Ovary (tissue), 7 donors: ENCODE measurements at regions not wholly inside any gene's neighbourhood (a gene's known extent, or its start where the extent isn't known, plus 50 kb on each side); places are given as distances from the start of the nearest gene placed in this dataset.

Experiments used
- DNase-seq, 5 donors: peaks; one replicate each; pipeline ENCODE4 v3.0.0-alpha.2; 2019 to 2020
- H3K27ac ChIP-seq, 2 donors: fragments of 200-600 bp; one replicate each; pipeline versions ENCODE4 v1.5.1 to v1.8.0; 2019 to 2022
- H3K27me3 ChIP-seq: fragments of 200-600 bp; one replicate; pipeline ENCODE4 v1.8.0; 2022
- H3K36me3 ChIP-seq: fragments of 200-600 bp; sonication (generic); one replicate; pipeline ENCODE4 v1.5.1; 2019
- H3K4me1 ChIP-seq: one replicate; pipeline ENCODE4 v1.8.1; 2013; ENCODE audit warnings: mild to moderate bottlenecking, moderate library complexity; ENCODE audit not compliant: insufficient read depth
- H3K4me3 ChIP-seq: fragments of 200-600 bp; sonication (generic); one replicate; pipeline ENCODE4 v1.5.1; 2017
- H3K9me3 ChIP-seq, 2 donors: fragments of 200-600 bp in 1 of 2; sonication (generic) in 1 of 2; one replicate each; pipeline versions ENCODE4 v1.5.1 to v1.8.1; 2013 to 2019; ENCODE audit warnings: mild to moderate bottlenecking in 1 of 2, moderate library complexity in 1 of 2
- CTCF ChIP-seq, 3 donors: fragments of 450-650 bp in 2 of 3; fragments of 200-600 bp in 1 of 3; IDR thresholded peaks; one replicate each; pipeline versions ENCODE4 v1.5.1 to v1.8.0; 2016 to 2022; ENCODE audit warnings: antibody characterized with exemption in 3 of 3, mild to moderate bottlenecking in 1 of 3
- EP300 ChIP-seq: sonication (generic); formaldehyde crosslinking; IDR thresholded peaks from one replicate; pipeline ENCODE4 v1.6.1; 2017; ENCODE audit warnings: antibody characterized with exemption
- POLR2A ChIP-seq: fragments of 450-650 bp; IDR thresholded peaks from one replicate; pipeline ENCODE4 v1.6.1; 2017; ENCODE audit warnings: antibody characterized with exemption, mild to moderate bottlenecking, moderate library complexity
- WGBS, 3 donors: extraction: QIAGEN DNeasy Blood & Tissue Kit in 1 of 3; methylation state at CpG; one replicate each; pipeline versions ENCODE4 v1.1.5 to v1.1.7; 2013 to 2017; 5-methylcytosine and 5-hydroxymethylcytosine counted together
- intact Hi-C, 4 donors: fragments of 100-400 bp; cut with DNase I; formaldehyde crosslinking; loops; one replicate each; pipeline versions ENCODE4 v1.11.0 to v1.15.1; 2022 to 2023
- donor health status: DM: no; HTN: no; CAD: no; lungs with moderate emphysema.
- donor health status: DM: no; HTN: no; CAD: no.
- donor health status: Bipolar disorder and iron deficiency.
- donor health status: DM: no; HTN: no; CAD: no.
- donor health status: DM: yes; HTN: yes; CAD: no.

GRCh38 chr14:96666088-96666487 is 131.1 kb upstream of the VRK1 start:
- H3K27ac ChIP-seq, result no peak overlapping the region
- TF ChIP-seq EP300, result no peak
- no peak for TF ChIP-seq POLR2A
- no peak for TF ChIP-seq CTCF (IDR thresholded peaks at IDR 0.05)
- H3K9me3 ChIP-seq, result no peaks in the 10 kb centered on the region
- DNase-seq, result no peak
- no peaks in the 10 kb centered on the region for H3K4me1 ChIP-seq
- WGBS, 3 donors, result 62 to 73% (median 67%) methylated on average over 6 of the region's 6 CpGs
- no peaks in the 10 kb centered on the region for H3K27me3 ChIP-seq
- no peak overlapping the region for H3K4me3 ChIP-seq
- intact Hi-C loops, result no loop called here
- no peaks in the 10 kb centered on the region for H3K36me3 ChIP-seq

- WGBS, 3 donors, result 63 to 90% (median 69%) methylated on average over 2 of the region's 2 CpGs
- TF ChIP-seq POLR2A (no peak), EP300 (no peak), CTCF (IDR thresholded peaks at IDR 0.05) (no peak)
- Histone ChIP-seq H3K4me3 (no peak overlapping the region), H3K4me1 (no peaks in the 10 kb centered on the region), H3K9me3 (no peaks in the 10 kb centered on the region), H3K27ac (no peak overlapping the region), H3K27me3 (no peaks in the 10 kb centered on the region), H3K36me3 (no peaks in the 10 kb centered on the region)
- no peak for DNase-seq
- intact Hi-C loops, result no loop called here
These were observed 126.8 kb upstream of the VRK1 start for GRCh38 chr14:96670391-96670790.

- intact Hi-C loops, result no loop called here
- WGBS, 3 donors, result 62 to 73% (median 68%) methylated on average over 3 of the region's 3 CpGs
- TF ChIP-seq EP300, result no peak
- no peak for TF ChIP-seq POLR2A
- TF ChIP-seq CTCF (IDR thresholded peaks at IDR 0.05), result no peak
- H3K4me1 ChIP-seq, result no peaks in the 10 kb centered on the region
- no peaks in the 10 kb centered on the region for H3K9me3 ChIP-seq
- H3K4me3 ChIP-seq, result no peak overlapping the region
- no peaks in the 10 kb centered on the region for H3K27me3 ChIP-seq
- no peak for DNase-seq
- no peak overlapping the region for H3K27ac ChIP-seq
- no peaks in the 10 kb centered on the region for H3K36me3 ChIP-seq
These were observed 126.0 kb upstream of the VRK1 start for GRCh38 chr14:96671218-96671617.

- 81 to 91% (median 87%) methylated on average over 4 of the region's 4 CpGs for WGBS, 3 donors
These were observed 123.5 kb upstream of the VRK1 start for GRCh38 chr14:96673706-96674105.

More at GRCh38 chr14:96673706-96674105, 123.5 kb upstream of the VRK1 start:
- Histone ChIP-seq H3K4me3 (no peak overlapping the region), H3K4me1 (no peaks in the 10 kb centered on the region), H3K36me3 (no peaks in the 10 kb centered on the region), H3K27me3 (no peaks in the 10 kb centered on the region), H3K27ac (no peak overlapping the region), H3K9me3 (no peaks in the 10 kb centered on the region)
- TF ChIP-seq POLR2A (no peak), EP300 (no peak), CTCF (IDR thresholded peaks at IDR 0.05) (no peak)
- intact Hi-C loops, result no loop called here
- DNase-seq, result no peak
